ENCODE measurements at regions not wholly inside any gene's neighbourhood (a gene's known extent, or its start where the extent isn't known, plus 50 kb on each side); places are given as distances from the start of the nearest gene placed in this dataset.

DNA sequence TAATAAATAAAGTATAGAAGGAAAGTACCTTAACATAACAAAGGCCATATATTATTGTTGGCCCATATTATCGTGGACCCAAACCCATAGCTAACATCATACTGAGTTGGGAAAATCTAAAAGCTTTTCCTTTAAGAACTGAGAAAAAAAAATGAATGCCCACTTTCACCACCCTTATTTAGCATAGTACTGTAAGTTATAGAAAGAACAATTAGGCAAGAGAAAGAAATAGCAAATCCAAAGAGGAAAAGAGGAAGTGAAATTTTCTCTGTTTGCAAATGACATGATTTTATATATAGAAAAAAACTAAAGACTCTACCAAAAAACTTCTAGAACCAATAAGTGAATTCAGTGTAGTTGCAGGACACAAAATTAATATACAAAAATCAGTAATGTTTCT lies 1854.6 kb downstream of the PCDH7 start:
- TF ChIP-seq POLR2A (IDR thresholded peaks at IDR 0.05; ENCODE audit: low read length) (no peak), GATA1 (IDR thresholded peaks at IDR 0.05; ENCODE audit: low read depth, low read length) (no peak)
- no peak for DNase-seq

- no peak for TF ChIP-seq POLR2A (IDR thresholded peaks at IDR 0.05; ENCODE audit: low read length)
- TF ChIP-seq GATA1 (IDR thresholded peaks at IDR 0.05; ENCODE audit: low read depth, low read length): no peak
Observed at GRCh38 chr4:32589097-32589496, 1868.9 kb downstream of the PCDH7 start.

GRCh38 chr4:32589853-32590252 lies 1869.7 kb downstream of the PCDH7 start:
- TF ChIP-seq GATA1 (IDR thresholded peaks at IDR 0.05; ENCODE audit: low read depth, low read length) (no peak), POLR2A (IDR thresholded peaks at IDR 0.05; ENCODE audit: low read length) (no peak)
- DNase-seq: no peak

More at GRCh38 chr4:32589097-32589496, 1868.9 kb downstream of the PCDH7 start:
- no peak for DNase-seq

- no peak for DNase-seq
- TF ChIP-seq GATA1 (IDR thresholded peaks at IDR 0.05; ENCODE audit: low read depth, low read length) (no peak), POLR2A (IDR thresholded peaks at IDR 0.05; ENCODE audit: low read length) (no peak)
Observed at GRCh38 chr4:32597354-32597753, 1877.2 kb downstream of the PCDH7 start.

GRCh38 chr4:32601848-32602247 lies 1881.7 kb downstream of the PCDH7 start:
- DNase-seq: no peak
- TF ChIP-seq GATA1 (IDR thresholded peaks at IDR 0.05; ENCODE audit: low read depth, low read length) (no peak), POLR2A (IDR thresholded peaks at IDR 0.05; ENCODE audit: low read length) (no peak)

- TF ChIP-seq GATA1 (IDR thresholded peaks at IDR 0.05; ENCODE audit: low read depth, low read length): no peak
- no peak for TF ChIP-seq POLR2A (IDR thresholded peaks at IDR 0.05; ENCODE audit: low read length)
- DNase-seq: no peak
Observed at GRCh38 chr4:32607978-32608377, 1887.8 kb downstream of the PCDH7 start.

DNA sequence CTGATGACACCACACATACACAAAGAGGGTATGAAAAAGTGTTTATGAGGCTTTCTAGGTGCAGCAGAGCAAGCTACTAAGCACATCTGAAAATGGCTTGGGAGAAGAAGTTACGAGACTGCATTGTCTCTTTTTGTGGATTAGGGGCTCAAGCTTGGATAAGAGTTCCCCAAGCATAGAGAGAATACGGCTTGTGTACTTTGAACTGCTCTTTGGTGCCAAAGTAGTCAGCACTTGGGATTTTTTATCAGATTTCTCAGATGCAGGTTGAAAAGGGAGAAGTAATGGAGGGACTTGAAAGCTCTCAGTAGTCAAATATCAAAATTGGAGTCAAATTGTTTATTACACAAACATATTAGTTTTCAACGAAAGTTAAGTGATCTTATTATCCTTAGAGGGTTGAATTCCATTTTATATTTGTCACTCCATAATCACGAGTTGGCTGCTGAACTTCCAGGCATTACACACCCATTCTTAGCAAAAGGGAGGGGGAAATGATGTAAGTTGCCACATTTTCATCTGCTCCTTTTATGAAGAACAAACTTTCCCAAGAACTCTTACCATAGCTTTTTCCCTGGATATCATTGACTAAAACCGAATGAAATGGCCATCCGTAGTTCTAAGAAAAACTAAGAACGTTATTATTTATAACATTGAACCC lies 1904.9 kb downstream of the PCDH7 start:
- TF ChIP-seq POLR2A (IDR thresholded peaks at IDR 0.05; ENCODE audit: low read length): no peak
- no peak for TF ChIP-seq GATA1 (IDR thresholded peaks at IDR 0.05; ENCODE audit: low read depth, low read length)
- no peak for DNase-seq

GRCh38 chr4:32625687-32626337 lies 1905.6 kb downstream of the PCDH7 start:
- TF ChIP-seq POLR2A (IDR thresholded peaks at IDR 0.05; ENCODE audit: low read length): no peak
- no peak for TF ChIP-seq GATA1 (IDR thresholded peaks at IDR 0.05; ENCODE audit: low read depth, low read length)
- no peak for DNase-seq

GRCh38 chr4:32631831-32632230 lies 1911.7 kb downstream of the PCDH7 start:
- TF ChIP-seq POLR2A (IDR thresholded peaks at IDR 0.05; ENCODE audit: low read length) (no peak), GATA1 (IDR thresholded peaks at IDR 0.05; ENCODE audit: low read depth, low read length) (no peak)
- no peak for DNase-seq

DNA sequence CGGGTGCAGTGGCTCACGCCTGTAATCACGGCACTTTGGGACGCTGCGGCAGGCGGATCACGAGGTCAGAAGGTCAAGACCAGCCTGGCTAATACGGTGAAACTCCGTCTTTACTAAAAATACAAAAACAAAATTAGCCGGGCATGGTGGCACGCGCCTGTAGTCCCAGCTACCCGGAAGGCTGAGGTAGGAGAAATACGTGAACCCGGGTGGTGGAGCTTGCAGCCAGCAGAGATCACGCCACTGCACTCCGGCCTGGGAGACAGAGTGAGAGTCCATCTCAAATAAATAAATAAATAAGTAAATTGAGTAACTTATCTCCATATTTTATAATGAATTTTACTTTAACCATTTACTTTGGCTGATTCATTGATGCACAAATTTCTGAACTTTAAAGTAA lies 1913.3 kb downstream of the PCDH7 start:
- no peak for DNase-seq
- no peak for TF ChIP-seq GATA1 (IDR thresholded peaks at IDR 0.05; ENCODE audit: low read depth, low read length)
- no peak for TF ChIP-seq POLR2A (IDR thresholded peaks at IDR 0.05; ENCODE audit: low read length)

- DNase-seq: no peak
- TF ChIP-seq GATA1 (IDR thresholded peaks at IDR 0.05; ENCODE audit: low read depth, low read length) (no peak), POLR2A (IDR thresholded peaks at IDR 0.05; ENCODE audit: low read length) (no peak)
Observed at GRCh38 chr4:32645653-32646052, 1925.5 kb downstream of the PCDH7 start.

GRCh38 chr4:32658019-32658418 lies 1937.8 kb downstream of the PCDH7 start:
- TF ChIP-seq POLR2A (IDR thresholded peaks at IDR 0.05; ENCODE audit: low read length) (no peak), GATA1 (IDR thresholded peaks at IDR 0.05; ENCODE audit: low read depth, low read length) (no peak)
- no peak for DNase-seq

DNA sequence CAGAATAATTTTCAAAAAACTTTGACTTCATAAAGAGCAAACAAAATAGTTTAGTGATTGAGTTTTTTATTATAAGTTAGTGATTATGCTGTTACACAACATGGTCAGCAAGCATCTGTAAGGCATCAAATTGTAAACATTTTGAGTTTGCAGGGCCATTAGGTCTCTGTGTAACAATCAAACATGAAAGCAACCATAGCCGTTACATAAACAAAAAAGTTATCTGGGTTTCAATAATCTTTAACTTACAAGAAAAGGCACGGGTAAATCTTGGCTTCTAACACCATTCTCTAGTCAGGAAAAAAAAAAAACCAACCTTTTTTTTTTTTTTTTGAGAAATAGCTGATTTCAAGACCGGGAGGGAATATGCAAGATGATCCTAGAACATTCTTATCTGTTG lies 1941.1 kb downstream of the PCDH7 start:
- no peak for TF ChIP-seq POLR2A (IDR thresholded peaks at IDR 0.05; ENCODE audit: low read length)
- DNase-seq: no peak

DNA sequence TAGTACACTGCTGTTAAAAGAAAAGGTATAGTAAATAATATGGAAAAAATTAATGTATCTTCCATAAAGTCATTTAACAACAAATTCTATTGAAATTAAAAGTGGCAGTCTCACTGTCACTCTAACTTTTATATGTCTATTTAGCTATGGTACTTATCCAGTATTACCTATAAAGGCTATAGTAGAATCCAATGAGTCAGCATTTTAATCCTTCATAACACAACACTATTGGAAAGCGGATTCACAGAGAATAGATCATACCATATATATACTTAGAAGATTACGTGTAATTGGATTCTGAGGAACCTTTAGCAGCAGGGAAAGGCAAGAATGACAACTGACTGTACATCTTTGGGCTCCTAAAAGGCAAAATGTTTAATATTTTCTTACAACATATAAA lies 1942.6 kb downstream of the PCDH7 start:
- DNase-seq: no peak
- no peak for TF ChIP-seq POLR2A (IDR thresholded peaks at IDR 0.05; ENCODE audit: low read length)
- TF ChIP-seq GATA1 (IDR thresholded peaks at IDR 0.05; ENCODE audit: low read depth, low read length): no peak

- TF ChIP-seq POLR2A (IDR thresholded peaks at IDR 0.05; ENCODE audit: low read length): no peak
- TF ChIP-seq GATA1 (IDR thresholded peaks at IDR 0.05; ENCODE audit: low read depth, low read length): no peak
Observed at GRCh38 chr4:32672359-32672758, 1952.2 kb downstream of the PCDH7 start.

More at GRCh38 chr4:32672359-32672758, 1952.2 kb downstream of the PCDH7 start:
- no peak for DNase-seq
